ENCODE measurements at regions not wholly inside any gene's neighbourhood (a gene's known extent, or its start where the extent isn't known, plus 50 kb on each side); places are given as distances from the start of the nearest gene placed in this dataset.
"Not testable (repeated sequence)": the region's sequence is repeated elsewhere in the genome, so short reads cannot be mapped to it uniquely, and the experiment has no call there.

DNA sequence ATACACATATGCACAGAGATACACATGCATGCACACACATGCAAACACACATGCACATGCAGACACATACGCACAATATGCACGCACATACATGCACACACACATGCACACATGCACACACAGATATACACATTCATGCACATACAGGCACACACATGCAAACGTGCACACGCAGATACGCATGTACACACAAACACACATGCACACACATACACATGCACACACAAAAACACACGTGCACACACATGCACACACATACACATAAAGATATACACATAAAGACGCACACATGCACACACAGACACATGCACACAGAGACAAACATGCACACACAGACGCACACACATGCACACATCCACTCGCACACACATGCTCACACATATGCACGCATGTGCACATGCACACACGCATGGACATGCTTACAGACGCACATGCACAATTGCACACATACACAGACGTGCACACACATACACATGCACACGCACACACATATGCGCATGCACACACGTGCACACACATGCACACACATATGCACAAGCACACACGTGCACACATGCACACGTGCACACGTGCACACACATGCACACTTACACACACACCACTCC, 145.2 kb downstream of the ADRA2C start:
- TF ChIP-seq, protein P1, sequence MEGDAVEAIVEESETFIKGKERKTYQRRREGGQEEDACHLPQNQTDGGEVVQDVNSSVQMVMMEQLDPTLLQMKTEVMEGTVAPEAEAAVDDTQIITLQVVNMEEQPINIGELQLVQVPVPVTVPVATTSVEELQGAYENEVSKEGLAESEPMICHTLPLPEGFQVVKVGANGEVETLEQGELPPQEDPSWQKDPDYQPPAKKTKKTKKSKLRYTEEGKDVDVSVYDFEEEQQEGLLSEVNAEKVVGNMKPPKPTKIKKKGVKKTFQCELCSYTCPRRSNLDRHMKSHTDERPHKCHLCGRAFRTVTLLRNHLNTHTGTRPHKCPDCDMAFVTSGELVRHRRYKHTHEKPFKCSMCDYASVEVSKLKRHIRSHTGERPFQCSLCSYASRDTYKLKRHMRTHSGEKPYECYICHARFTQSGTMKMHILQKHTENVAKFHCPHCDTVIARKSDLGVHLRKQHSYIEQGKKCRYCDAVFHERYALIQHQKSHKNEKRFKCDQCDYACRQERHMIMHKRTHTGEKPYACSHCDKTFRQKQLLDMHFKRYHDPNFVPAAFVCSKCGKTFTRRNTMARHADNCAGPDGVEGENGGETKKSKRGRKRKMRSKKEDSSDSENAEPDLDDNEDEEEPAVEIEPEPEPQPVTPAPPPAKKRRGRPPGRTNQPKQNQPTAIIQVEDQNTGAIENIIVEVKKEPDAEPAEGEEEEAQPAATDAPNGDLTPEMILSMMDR (conservative IDR thresholded peaks at IDR 0.05; ENCODE audit: low read length), result no peak
- H3K4me3 ChIP-seq (ENCODE audit: low read length), result no peak overlapping the region
- no peak for DNase-seq (ENCODE audit: low read depth)

DNA sequence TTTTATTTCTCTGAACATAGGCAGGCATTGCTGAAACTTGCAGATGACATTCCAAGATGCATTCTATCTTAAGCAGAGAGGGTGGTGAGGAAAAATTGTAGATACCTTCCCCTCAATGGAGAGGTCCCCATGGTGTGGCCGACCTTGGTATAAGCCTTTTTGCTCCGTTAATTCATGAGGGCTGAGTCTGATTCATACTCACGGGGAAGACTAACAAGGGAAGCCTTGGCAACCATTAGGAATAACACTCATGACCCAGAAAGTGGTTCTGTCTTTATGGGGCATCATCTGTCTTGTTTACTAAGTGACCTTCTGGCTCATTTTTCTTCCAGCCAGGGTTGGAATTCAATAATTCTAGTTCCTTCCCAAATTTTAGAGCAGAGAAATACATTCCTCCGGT, 148.3 kb downstream of the ADRA2C start:
- H3K4me3 ChIP-seq (ENCODE audit: low read length), result not testable (repeated sequence)
- peak; percentile 58 for DNase-seq (ENCODE audit: low read depth)

DNA sequence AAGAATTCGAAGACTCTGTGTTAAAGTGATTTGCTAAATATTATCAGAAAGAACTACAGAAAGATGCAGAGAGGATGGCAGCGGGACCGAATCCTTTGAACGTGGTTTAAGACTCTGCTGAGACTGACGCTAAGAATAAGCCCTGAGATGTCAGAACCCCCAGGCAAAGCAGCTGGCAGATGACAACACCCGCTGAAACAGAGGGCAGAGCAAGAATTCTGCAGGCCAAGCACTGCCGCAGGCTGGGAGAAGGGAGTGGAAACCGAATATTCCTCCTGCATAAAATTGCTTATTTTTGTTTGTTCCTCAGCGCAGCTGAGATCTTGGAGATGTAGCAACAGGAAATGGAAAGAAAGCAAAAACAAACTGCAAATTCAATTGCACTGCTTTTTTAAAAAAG, 153.3 kb downstream of the ADRA2C start:
- peak; percentile 16 for DNase-seq (ENCODE audit: low read depth)
- H3K4me3 ChIP-seq (ENCODE audit: low read length), result not testable (repeated sequence)

DNA sequence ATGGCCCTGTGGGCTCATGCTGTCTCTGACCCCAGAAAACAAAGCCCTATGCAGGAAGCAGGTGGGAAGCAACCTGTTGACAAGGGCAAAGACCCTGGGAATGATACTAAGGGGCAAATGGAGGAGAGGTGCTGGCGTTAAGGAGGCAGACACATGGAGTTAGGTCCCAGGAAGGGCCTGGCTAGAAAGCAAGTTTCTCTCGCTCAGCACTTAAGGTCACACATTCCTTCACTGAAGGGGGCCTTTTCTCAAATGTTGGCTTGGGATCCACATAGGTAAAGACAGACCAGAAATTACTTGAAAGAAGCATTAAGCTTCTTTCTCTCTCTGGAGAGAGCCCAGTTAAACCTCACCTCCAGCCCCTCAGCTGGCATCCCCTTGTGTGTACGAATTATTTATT, 155.7 kb downstream of the ADRA2C start:
- not testable (repeated sequence) for DNase-seq (ENCODE audit: low read depth); H3K4me3 ChIP-seq (ENCODE audit: low read length)

DNA sequence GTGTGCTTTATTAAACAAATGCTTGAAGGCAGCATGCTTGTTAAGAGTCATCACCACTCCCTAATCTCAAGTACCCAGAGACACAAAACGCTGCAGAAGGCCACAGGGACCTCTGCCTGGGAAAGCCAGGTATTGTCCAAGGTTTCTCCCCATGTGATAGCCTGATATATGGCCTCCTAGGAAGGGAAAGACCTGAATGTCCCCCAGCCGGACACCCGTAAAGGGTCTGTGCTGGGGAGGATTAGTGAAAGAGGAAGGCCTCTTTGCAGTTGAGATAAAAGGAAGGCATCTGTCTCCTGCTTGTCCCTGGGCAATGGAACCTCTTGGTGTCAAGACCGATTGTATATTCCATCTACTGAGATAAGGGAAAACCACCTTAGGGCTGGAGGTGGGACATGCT, 159.7 kb downstream of the ADRA2C start:
- not testable (repeated sequence) for H3K4me3 ChIP-seq (ENCODE audit: low read length); DNase-seq (ENCODE audit: low read depth)

DNA sequence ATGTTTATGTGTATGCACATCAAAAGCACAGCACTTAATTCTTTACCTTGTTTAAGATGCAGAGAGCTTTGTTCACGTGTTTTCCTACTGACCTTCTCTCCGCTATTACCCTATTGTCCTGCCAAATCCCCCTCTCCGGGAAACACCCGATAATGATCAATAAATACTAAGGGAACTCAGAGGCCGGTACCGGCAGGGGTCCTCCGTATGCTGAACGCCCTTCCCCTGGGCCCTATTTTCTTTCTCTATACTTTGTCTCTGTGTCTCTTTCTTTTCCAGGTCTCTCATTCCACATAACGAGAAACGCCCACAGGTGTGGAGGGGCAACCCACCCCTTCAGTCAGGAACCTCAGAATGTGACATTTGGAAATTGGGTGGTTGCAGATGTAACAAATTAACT, 160.1 kb downstream of the ADRA2C start:
- not testable (repeated sequence) for H3K4me3 ChIP-seq (ENCODE audit: low read length)

DNA sequence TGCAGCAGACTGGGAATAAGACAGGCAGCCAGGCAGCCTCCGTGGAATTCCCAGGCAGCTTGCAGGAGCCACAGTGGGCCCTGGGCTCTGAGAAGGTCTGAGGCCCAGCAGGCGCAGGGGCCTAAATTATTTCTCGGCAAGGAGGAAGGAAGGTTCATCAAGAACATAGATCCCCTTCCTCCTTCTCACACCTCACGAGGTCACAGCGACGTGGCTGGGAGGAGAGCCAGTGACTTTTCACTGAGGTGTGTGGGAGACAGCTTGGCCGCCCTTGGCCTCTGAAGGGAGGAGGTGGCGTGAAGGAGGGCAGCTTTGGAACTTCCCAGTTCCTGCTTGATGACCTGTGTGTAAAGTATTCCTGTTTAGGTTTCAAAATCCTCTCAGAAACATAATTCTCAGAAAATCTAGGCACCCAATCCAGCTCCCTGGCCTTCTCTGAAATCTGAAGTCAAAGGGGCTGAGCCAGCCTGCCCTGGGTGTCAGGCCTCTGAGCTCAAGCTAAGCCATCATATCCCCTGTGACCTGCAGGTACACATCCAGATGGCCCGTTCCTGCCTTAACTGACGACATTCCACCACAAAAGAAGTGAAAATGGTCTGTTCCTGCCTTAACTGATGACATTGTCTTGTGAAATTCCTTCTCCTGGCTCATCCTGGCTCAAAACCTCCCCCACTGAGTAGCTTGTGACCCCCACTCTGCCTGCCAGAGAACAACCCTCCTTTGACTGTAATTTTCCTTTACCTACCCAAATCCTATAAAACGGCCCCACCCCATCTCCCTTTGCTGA, 161.0 kb downstream of the ADRA2C start:
- not testable (repeated sequence) for DNase-seq (ENCODE audit: low read depth); H3K4me3 ChIP-seq (ENCODE audit: low read length)

More for the DNA sequence above, 160.1 kb downstream of the ADRA2C start:
- DNase-seq (ENCODE audit: low read depth), result not testable (repeated sequence)

DNA sequence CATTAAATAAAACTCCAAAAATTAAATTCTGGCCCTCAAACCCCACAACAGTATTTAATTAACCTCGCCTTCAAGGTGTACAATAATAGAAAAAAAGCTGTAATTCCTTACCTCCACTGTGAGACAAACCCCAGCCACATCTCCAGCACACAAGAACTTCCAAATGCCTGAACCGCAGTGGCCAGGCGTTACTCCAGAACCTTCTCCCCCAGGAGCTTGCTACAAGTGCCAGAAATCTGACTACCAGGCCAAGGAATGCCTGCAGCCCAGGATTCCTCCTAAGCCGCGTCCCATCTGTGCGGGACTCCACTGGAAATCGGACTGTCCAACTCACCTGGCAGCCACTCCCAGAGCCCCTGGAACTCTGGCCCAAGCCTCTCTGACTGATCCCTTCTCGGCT, 163.2 kb downstream of the ADRA2C start:
- peak; percentile 75 for DNase-seq (ENCODE audit: low read depth)
- H3K4me3 ChIP-seq (ENCODE audit: low read length), result not testable (repeated sequence)

DNA sequence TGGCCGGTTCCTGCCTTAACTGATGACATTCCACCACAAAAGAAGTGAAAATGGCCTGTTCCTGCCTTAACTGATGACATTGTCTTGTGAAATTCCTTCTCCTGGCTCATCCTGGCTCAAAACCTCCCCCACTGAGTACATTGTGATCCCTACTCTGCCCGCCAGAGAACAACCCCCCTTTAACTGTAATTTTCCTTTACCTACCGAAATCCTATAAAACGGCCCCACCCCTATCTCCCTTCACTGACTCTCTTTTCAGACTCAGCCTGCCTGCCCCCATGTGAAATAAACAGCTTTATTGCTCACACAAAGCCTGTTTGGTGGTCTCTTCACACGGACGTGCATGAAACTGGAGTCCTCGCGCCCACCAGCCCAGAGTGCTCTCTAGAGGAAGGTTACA, 166.5 kb downstream of the ADRA2C start:
- H3K4me3 ChIP-seq (ENCODE audit: low read length); DNase-seq (ENCODE audit: low read depth): not testable (repeated sequence)

DNA sequence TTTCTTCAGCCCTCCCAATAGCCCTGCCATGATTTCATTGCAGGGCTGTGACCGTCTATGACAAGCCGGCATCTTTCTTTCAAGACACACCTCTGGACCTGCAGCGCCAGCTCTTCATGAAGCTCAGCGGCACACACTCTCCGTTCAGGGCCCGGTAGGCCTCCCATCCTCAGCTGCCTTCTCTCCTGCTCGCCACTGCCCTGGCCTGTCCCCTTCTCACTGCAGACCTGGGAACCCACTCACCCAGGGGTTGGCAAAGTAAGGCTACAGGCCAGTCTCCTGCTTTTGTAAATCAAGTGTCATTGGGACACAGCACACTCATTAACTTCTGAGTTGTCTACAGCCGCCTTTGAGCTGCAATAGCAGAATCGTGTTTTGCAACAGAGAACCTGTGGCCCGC, 169.2 kb downstream of the ADRA2C start:
- DNase-seq (ENCODE audit: low read depth); H3K4me3 ChIP-seq (ENCODE audit: low read length): not testable (repeated sequence)

DNA sequence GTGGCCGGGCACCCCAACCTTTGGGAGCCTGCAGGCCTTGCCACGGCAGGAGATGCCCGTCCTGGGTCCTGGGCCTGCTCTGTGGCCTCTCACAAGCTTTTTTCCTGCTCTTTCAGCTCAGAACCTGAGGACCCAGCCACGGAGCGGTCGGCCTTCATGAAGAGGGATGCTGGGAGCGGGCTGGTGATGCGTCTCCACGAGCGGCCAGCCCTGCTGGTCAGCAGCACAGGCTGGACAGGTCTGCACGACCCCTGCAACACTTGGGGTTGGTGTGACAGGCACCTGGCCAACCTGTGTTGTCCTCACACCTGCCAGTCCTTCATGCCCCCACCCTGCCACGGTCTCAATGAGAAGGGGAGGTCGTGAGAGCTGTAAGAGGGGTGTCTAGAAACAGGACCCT, 170.0 kb downstream of the ADRA2C start:
- no peak overlapping the region for H3K4me3 ChIP-seq (ENCODE audit: low read length)
- DNase-seq (ENCODE audit: low read depth), result no peak
- TF ChIP-seq, protein P1 (conservative IDR thresholded peaks at IDR 0.05; ENCODE audit: low read length), result no peak

DNA sequence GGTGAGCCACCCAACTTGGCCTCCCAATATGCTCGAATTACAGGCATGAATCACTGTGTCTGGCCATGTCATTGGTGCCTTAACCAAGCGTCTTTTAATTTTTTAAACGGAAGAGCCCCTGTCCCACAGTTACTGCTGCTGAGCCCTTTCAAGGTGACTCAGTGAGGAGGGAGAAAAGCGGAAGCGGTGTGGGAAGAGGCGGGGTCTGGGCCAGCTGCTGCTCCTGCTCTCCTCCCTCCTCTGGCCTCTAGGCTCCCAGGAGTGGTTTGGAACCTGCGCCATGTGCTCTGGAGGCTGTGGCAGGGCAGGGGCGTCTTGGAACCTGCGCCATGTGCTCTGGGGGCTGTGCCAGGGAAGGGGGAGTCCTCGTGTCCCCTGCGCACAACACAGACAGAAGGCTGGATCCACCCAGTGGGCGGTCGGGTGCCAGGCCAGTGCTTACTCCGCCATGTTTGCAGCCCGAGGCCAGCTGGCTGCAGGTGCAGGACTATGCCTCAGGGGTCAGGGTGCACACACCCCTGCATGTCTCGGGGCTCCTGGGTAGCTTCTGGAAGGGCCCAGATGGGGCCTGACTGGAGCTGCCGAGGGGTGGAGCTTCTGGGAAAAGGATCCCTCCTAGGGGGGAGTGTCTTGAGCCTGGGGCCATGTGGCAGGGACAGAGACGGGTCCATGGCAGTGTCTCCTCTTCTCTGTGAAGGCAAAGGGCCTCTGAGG, 171.8 kb downstream of the ADRA2C start:
- H3K4me3 ChIP-seq (ENCODE audit: low read length), result not testable (repeated sequence)

DNA sequence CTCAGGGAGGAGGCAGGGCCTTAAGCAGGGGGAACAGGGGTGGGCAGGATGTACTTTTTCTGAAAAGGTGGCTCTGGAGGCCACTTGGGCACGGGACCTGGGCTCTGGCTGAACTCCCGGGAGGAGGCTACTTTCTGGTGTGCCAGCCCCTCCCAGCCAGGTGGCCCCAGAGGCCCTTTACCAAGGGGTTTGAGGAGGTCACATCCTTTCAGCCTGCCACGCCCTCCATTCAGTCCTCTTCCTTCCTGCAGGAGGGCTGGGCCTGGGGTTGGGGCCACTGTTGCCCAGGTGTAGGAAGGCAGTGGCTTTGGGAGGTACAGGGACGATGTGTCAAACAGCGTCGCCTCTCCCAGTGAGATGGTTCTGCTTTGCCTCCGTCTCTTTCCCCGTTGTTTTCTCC, 172.5 kb downstream of the ADRA2C start:
- not testable (repeated sequence) for H3K4me3 ChIP-seq (ENCODE audit: low read length); DNase-seq (ENCODE audit: low read depth)

More for the DNA sequence above, 171.8 kb downstream of the ADRA2C start:
- not testable (repeated sequence) for DNase-seq (ENCODE audit: low read depth)

DNA sequence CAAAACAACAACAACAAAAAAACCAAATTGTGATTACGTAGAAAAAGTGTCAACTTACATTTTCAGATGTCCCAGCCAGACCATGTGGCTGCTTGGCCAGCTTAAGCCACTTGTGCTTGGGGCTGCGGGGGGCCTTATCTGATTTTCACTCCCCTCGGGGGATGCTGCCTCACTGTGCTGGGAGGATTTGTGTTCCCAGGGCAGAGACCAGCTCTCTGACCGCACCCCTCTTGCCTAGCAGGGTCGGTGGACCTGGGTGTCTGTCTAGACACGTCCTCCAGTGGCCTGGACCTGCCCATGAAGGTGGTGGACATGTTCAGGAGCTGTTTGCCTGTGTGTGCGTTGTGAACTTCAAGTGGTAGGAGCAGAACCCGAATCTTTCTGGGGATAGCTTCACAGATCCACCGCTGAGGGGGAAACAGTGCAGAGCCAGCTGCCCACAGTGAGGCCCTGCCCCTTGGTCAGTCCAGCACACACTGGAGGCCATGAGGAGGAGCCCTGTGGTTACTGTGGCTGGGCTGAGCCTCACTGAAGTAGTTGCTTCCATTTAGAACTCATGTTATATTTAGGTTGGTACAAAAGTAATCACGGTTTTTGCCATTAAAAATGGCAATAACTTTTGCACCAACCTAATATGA, 173.9 kb downstream of the ADRA2C start:
- DNase-seq (ENCODE audit: low read depth), result peak; percentile 19
- H3K4me3 ChIP-seq (ENCODE audit: low read length), result not testable (repeated sequence)

DNA sequence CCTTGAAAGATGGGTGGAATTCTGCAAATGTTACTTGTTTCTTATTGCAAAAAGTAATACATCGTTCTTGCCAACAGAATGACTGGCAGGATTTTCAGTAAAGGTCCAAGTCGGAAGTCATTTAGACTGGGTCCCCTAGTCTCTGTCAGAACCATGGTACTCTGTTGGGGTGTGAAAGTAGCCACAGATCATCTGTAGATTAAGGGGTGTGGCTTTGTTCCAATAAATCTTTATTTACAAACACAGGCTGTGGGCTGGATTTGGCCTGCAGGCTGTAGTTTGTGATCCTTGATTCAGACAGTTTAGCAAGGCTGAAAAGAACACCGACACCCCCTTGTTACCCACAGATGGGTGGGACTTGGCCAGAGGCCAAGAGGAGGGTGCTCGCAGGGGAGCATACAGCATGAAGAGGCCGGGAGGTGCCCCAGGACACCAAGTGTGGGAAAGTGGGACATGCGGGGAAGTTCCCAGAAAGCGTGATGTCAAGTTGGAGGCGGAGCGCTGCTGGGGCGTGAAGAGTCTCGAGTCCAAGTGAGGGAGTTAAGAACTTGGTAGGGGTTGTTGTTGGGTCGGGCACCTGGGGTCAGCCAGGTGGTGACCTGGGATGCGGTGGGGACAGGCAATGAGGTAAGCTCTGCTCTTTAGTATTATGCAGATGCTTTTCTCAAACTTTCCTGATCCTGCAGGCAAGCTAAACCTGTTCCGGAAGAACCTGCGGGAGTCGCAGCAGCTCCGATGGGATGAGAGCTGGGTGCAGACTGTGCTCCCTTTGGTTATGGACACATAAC, 175.7 kb downstream of the ADRA2C start:
- H3K4me3 ChIP-seq (ENCODE audit: low read length); DNase-seq (ENCODE audit: low read depth): not testable (repeated sequence)

Measured in AG10803 (cell line).